Stimulated activated naive B cell treated with anti-CD40 and anti-IgM and Interleukin-4, amounts not matched to agents 10 μg/mL and 1 μg/mL and 100 μg/mL, for 72 hours (primary cell): ENCODE measurements at regions not wholly inside any gene's neighbourhood (a gene's known extent, or its start where the extent isn't known, plus 50 kb on each side); places are given as distances from the start of the nearest gene placed in this dataset.
"Not testable (repeated sequence)": the region's sequence is repeated elsewhere in the genome, so short reads cannot be mapped to it uniquely, and the experiment has no call there.

Experiments
- ATAC-seq, 2 donors: fragments of 150-1000 bp; cut with Tn5 transposase; replicated peaks; 2 replicates each; pipeline ENCODE4 v1.10.0; 2021; ENCODE audit warnings: moderate library complexity in 1 of 2
- DNase-seq: peaks from one replicate; pipeline ENCODE4 v3.0.0; 2021
- H3K27ac Mint-ChIP-seq: one replicate; pipeline ENCODE4 v1.8.0; 2022; ENCODE audit warnings: mild to moderate bottlenecking, mixed read lengths
- H3K27me3 Mint-ChIP-seq, 2 donors: one replicate each; pipeline ENCODE4 v1.8.0; 2022; ENCODE audit warnings: mixed read lengths in 2 of 2
- H3K36me3 Mint-ChIP-seq, 2 donors: one replicate each; pipeline ENCODE4 v1.8.0; 2022; ENCODE audit warnings: mixed read lengths in 2 of 2, mild to moderate bottlenecking in 1 of 2
- H3K4me1 Mint-ChIP-seq, 2 donors: one replicate each; pipeline ENCODE4 v1.8.0; 2022; ENCODE audit warnings: mixed read lengths in 2 of 2, mild to moderate bottlenecking in 1 of 2
- H3K4me3 Mint-ChIP-seq, 2 donors: one replicate each; pipeline ENCODE4 v1.8.0; 2022; ENCODE audit warnings: mild to moderate bottlenecking in 2 of 2, mixed read lengths in 2 of 2, moderate library complexity in 1 of 2
- H3K9me3 Mint-ChIP-seq, 2 donors: one replicate each; pipeline ENCODE4 v1.8.0; 2022; ENCODE audit warnings: mixed read lengths in 2 of 2, mild to moderate bottlenecking in 1 of 2

- Mint-ChIP-seq H3K4me1 (peaks cover 20 to 25% of the 10 kb centered on the region in 2 donors), H3K27ac (no peak overlapping the region), H3K36me3 (no peaks in the 10 kb centered on the region)
These were observed 74.1 kb downstream of the XCL2 start for GRCh38 chr1:168469690-168470089.

GRCh38 chr1:168468822-168469221 lies 75.0 kb downstream of the XCL2 start:
- Mint-ChIP-seq H3K27ac (no peak overlapping the region), H3K9me3 (peaks cover 4 to 6% of the 10 kb centered on the region in 2 donors), H3K4me1 (peaks cover 20 to 25% of the 10 kb centered on the region in 2 donors), H3K27me3 (no peaks in the 10 kb centered on the region), H3K4me3 (no peak overlapping the region), H3K36me3 (no peaks in the 10 kb centered on the region)
- no peak for DNase-seq
- ATAC-seq: no peak

More at GRCh38 chr1:168469690-168470089, 74.1 kb downstream of the XCL2 start:
- DNase-seq: no peak
- no peak for ATAC-seq
- H3K4me3 Mint-ChIP-seq: no peak overlapping the region
- no peaks in the 10 kb centered on the region for H3K27me3 Mint-ChIP-seq
- H3K9me3 Mint-ChIP-seq: peaks cover 4 to 6% of the 10 kb centered on the region in 2 donors

GRCh38 chr1:168468042-168468809 lies 75.6 kb downstream of the XCL2 start:
- Mint-ChIP-seq H3K4me3 (no peak overlapping the region), H3K27me3 (peaks cover 0 to 5% of the 10 kb centered on the region in 2 donors), H3K4me1 (peaks cover 20 to 25% of the 10 kb centered on the region in 2 donors), H3K36me3 (no peaks in the 10 kb centered on the region), H3K27ac (no peak overlapping the region), H3K9me3 (peaks cover under 1 to 2% of the 10 kb centered on the region in 2 donors)
- DNase-seq (no peak), ATAC-seq (no peak)

- H3K9me3 Mint-ChIP-seq: no peaks in the 10 kb centered on the region
- peaks cover 20 to 25% of the 10 kb centered on the region in 2 donors for H3K4me1 Mint-ChIP-seq
- no peak overlapping the region for H3K4me3 Mint-ChIP-seq
- H3K36me3 Mint-ChIP-seq: no peaks in the 10 kb centered on the region
- no peak overlapping the region for H3K27ac Mint-ChIP-seq
- DNase-seq (no peak), ATAC-seq (peak; percentile 42 to 43)
- H3K27me3 Mint-ChIP-seq: peaks cover 2 to 9% of the 10 kb centered on the region in 2 donors
These were observed 76.3 kb downstream of the XCL2 start for GRCh38 chr1:168467452-168467851.

GRCh38 chr1:168466714-168467131 lies 77.1 kb downstream of the XCL2 start:
- H3K36me3 Mint-ChIP-seq: peaks cover under 1 to 3% of the 10 kb centered on the region in 2 donors
- ATAC-seq (peak; percentile 80 to 83), DNase-seq (no peak)
- H3K27ac Mint-ChIP-seq: no peak overlapping the region
- H3K9me3 Mint-ChIP-seq: peaks cover under 1 to 3% of the 10 kb centered on the region in 2 donors
- H3K4me3 Mint-ChIP-seq: no peak overlapping the region
- H3K4me1 Mint-ChIP-seq: peaks cover 20 to 25% of the 10 kb centered on the region in 2 donors
- peaks cover 6 to 13% of the 10 kb centered on the region in 2 donors for H3K27me3 Mint-ChIP-seq

- peaks cover 6 to 18% of the 10 kb centered on the region in 2 donors for H3K27me3 Mint-ChIP-seq
- no peak overlapping the region for H3K27ac Mint-ChIP-seq
- H3K36me3 Mint-ChIP-seq: peaks cover 5 to 7% of the 10 kb centered on the region in 2 donors
- H3K9me3 Mint-ChIP-seq: peaks cover 6 to 7% of the 10 kb centered on the region in 2 donors
- H3K4me1 Mint-ChIP-seq: peaks cover 20 to 25% of the 10 kb centered on the region in 2 donors
- no peak overlapping the region for H3K4me3 Mint-ChIP-seq
- ATAC-seq (peak; percentile 83 to 84), DNase-seq (peak; percentile 4)
These were observed 77.6 kb downstream of the XCL2 start for GRCh38 chr1:168466092-168466713.

GRCh38 chr1:168461108-168461507 lies 82.7 kb downstream of the XCL2 start:
- not testable (repeated sequence) for DNase-seq, H3K36me3 Mint-ChIP-seq, H3K4me3 Mint-ChIP-seq, H3K4me1 Mint-ChIP-seq, H3K27ac Mint-ChIP-seq, ATAC-seq
- peaks cover 6 to 16% of the 10 kb centered on the region in 2 donors for H3K9me3 Mint-ChIP-seq
- peaks cover 11 to 25% of the 10 kb centered on the region in 2 donors for H3K27me3 Mint-ChIP-seq

GRCh38 chr1:168457296-168457695 lies 86.5 kb downstream of the XCL2 start:
- H3K4me3 Mint-ChIP-seq, ATAC-seq, H3K36me3 Mint-ChIP-seq, H3K4me1 Mint-ChIP-seq, H3K27ac Mint-ChIP-seq, DNase-seq: not testable (repeated sequence)
- peaks cover 8 to 14% of the 10 kb centered on the region in 2 donors for H3K27me3 Mint-ChIP-seq
- peaks cover 10 to 19% of the 10 kb centered on the region in 2 donors for H3K9me3 Mint-ChIP-seq

GRCh38 chr1:168455764-168456163 lies 88.0 kb downstream of the XCL2 start:
- peaks cover 3 to 6% of the 10 kb centered on the region in 2 donors for H3K27me3 Mint-ChIP-seq
- peaks cover 9 to 13% of the 10 kb centered on the region in 2 donors for H3K9me3 Mint-ChIP-seq
- H3K4me3 Mint-ChIP-seq: no peak overlapping the region
- no peak overlapping the region for H3K27ac Mint-ChIP-seq
- DNase-seq: no peak
- H3K36me3 Mint-ChIP-seq: no peaks in the 10 kb centered on the region
- H3K4me1 Mint-ChIP-seq: no peaks in the 10 kb centered on the region
- ATAC-seq: no peak

- Mint-ChIP-seq H3K27ac (no peak overlapping the region), H3K4me3 (no peak overlapping the region), H3K4me1 (no peaks in the 10 kb centered on the region), H3K36me3 (no peaks in the 10 kb centered on the region), H3K9me3 (peaks cover 9 to 10% of the 10 kb centered on the region in 2 donors), H3K27me3 (no peaks in the 10 kb centered on the region)
- DNase-seq: no peak
- no peak for ATAC-seq
These were observed 89.5 kb downstream of the XCL2 start for GRCh38 chr1:168454211-168454815.

GRCh38 chr1:168453056-168453455 lies 90.7 kb downstream of the XCL2 start:
- DNase-seq: no peak
- Mint-ChIP-seq H3K4me1 (no peaks in the 10 kb centered on the region), H3K9me3 (peaks cover 8 to 9% of the 10 kb centered on the region in 2 donors), H3K27me3 (no peaks in the 10 kb centered on the region), H3K27ac (no peak overlapping the region), H3K36me3 (no peaks in the 10 kb centered on the region), H3K4me3 (no peak overlapping the region)
- ATAC-seq: no peak

GRCh38 chr1:168452329-168452728 lies 91.5 kb downstream of the XCL2 start:
- H3K4me3 Mint-ChIP-seq: no peak overlapping the region
- no peaks in the 10 kb centered on the region for H3K27me3 Mint-ChIP-seq
- no peaks in the 10 kb centered on the region for H3K4me1 Mint-ChIP-seq
- ATAC-seq: no peak
- no peak overlapping the region for H3K27ac Mint-ChIP-seq
- peaks cover 8 to 9% of the 10 kb centered on the region in 2 donors for H3K9me3 Mint-ChIP-seq
- no peaks in the 10 kb centered on the region for H3K36me3 Mint-ChIP-seq
- DNase-seq: no peak

- Mint-ChIP-seq H3K36me3 (no peaks in the 10 kb centered on the region), H3K4me3 (no peak overlapping the region), H3K4me1 (no peaks in the 10 kb centered on the region), H3K9me3 (peaks cover 5 to 8% of the 10 kb centered on the region in 2 donors), H3K27me3 (peaks cover 0 to 7% of the 10 kb centered on the region in 2 donors), H3K27ac (no peak overlapping the region)
- DNase-seq: no peak
- ATAC-seq: no peak
These were observed 95.9 kb downstream of the XCL2 start for GRCh38 chr1:168447871-168448270.

- peaks cover 0 to 7% of the 10 kb centered on the region in 2 donors for H3K27me3 Mint-ChIP-seq
- H3K27ac Mint-ChIP-seq: no peak overlapping the region
- H3K9me3 Mint-ChIP-seq: no peaks in the 10 kb centered on the region
- ATAC-seq (no peak), DNase-seq (no peak)
- no peaks in the 10 kb centered on the region for H3K4me1 Mint-ChIP-seq
- no peaks in the 10 kb centered on the region for H3K36me3 Mint-ChIP-seq
- H3K4me3 Mint-ChIP-seq: no peak overlapping the region
These were observed 97.7 kb downstream of the XCL2 start for GRCh38 chr1:168446081-168446480.
